ENCODE measurements at regions not wholly inside any gene's neighbourhood (a gene's known extent, or its start where the extent isn't known, plus 50 kb on each side); places are given as distances from the start of the nearest gene placed in this dataset.

DNA sequence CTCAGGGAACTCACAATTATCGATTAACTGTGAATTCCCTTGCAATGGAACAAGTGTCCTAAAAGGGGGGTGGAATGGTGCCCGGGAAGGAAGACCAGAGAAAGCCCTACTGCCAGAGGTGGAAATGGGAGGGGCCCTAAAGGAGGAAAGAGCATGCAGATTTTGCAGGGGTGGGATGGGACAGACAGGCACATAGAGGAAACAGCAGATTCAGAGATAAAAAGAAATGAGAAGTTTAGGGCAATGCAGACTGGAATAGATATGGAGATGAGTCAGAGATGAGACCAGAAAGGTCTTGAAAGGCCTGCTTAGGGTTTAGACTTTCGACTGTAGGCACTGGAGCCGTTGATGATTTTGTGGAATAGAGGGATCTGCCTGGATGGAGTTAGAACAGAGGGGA lies 57.4 kb upstream of the PITX2 start:
- Histone ChIP-seq H3K9ac (ENCODE audit: low read length) (no peak overlapping the region), H2AFZ (ENCODE audit: low read depth, low read length, severe bottlenecking) (no peak overlapping the region), H4K20me1 (ENCODE audit: low read depth, low read length) (no peaks in the 10 kb centered on the region), H3K36me3 (ENCODE audit: low read length) (no peaks in the 10 kb centered on the region), H3K27ac (ENCODE audit: low read depth, low read length) (no peak overlapping the region), H3K27me3 (ENCODE audit: low read length) (no peaks in the 10 kb centered on the region), H3F3A (ENCODE audit: insufficient read depth) (no peaks in the 10 kb centered on the region), H3K4me2 (ENCODE audit: low read depth, low read length, poor library complexity, severe bottlenecking) (no peak overlapping the region), H3K79me2 (ENCODE audit: insufficient read depth, low read length) (no peaks in the 10 kb centered on the region), H3K4me3 (ENCODE audit: insufficient read depth, low read length, poor library complexity, severe bottlenecking) (no peak overlapping the region), H3K9me2 (replicated peaks; ENCODE audit: insufficient read depth, low read length) (no peaks in the 10 kb centered on the region), H3K9me3 (ENCODE audit: insufficient read depth, low read length) (no peaks in the 10 kb centered on the region)
- TF ChIP-seq CTCF (IDR thresholded peaks at IDR 0.05; ENCODE audit: insufficient read depth, low read length, poor library complexity, severe bottlenecking): no peak
- no peak for TF ChIP-seq EZH2phosphoT487 (conservative IDR thresholded peaks at IDR 0.05; ENCODE audit: low read length)

DNA sequence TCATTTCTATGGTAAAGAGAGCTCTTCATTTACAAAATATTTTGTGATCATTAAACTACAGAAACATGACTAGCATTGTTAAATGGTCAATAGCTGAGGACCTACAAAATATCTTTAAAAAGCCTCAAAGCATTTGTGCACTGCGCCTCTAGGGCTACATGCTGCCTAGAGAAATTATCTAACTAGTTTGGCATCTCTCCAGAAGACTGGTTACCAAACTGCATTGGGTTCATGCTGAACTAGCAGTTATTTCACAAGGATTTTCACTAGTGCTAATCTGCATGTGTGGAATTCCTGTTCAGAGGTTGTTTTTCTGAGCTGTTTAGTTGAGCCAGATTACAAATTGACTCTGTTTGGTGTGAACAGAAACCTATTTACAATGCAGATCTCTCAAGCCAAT lies 58.5 kb upstream of the PITX2 start:
- no peaks in the 10 kb centered on the region for H3K9me2 ChIP-seq (replicated peaks; ENCODE audit: insufficient read depth, low read length)
- no peak overlapping the region for H2AFZ ChIP-seq (ENCODE audit: low read depth, low read length, severe bottlenecking)
- H3F3A ChIP-seq (ENCODE audit: insufficient read depth): no peaks in the 10 kb centered on the region
- no peak overlapping the region for H3K4me2 ChIP-seq (ENCODE audit: low read depth, low read length, poor library complexity, severe bottlenecking)
- no peak overlapping the region for H3K9ac ChIP-seq (ENCODE audit: low read length)
- H3K79me2 ChIP-seq (ENCODE audit: insufficient read depth, low read length): no peaks in the 10 kb centered on the region
- no peak overlapping the region for H3K4me3 ChIP-seq (ENCODE audit: insufficient read depth, low read length, poor library complexity, severe bottlenecking)
- H3K9me3 ChIP-seq (ENCODE audit: insufficient read depth, low read length): no peaks in the 10 kb centered on the region
- H4K20me1 ChIP-seq (ENCODE audit: low read depth, low read length): no peaks in the 10 kb centered on the region
- no peaks in the 10 kb centered on the region for H3K36me3 ChIP-seq (ENCODE audit: low read length)
- no peaks in the 10 kb centered on the region for H3K27me3 ChIP-seq (ENCODE audit: low read length)
- no peak for TF ChIP-seq CTCF (IDR thresholded peaks at IDR 0.05; ENCODE audit: insufficient read depth, low read length, poor library complexity, severe bottlenecking)
- TF ChIP-seq EZH2phosphoT487 (conservative IDR thresholded peaks at IDR 0.05; ENCODE audit: low read length): no peak
- H3K27ac ChIP-seq (ENCODE audit: low read depth, low read length): no peak overlapping the region

GRCh38 chr4:110682311-110682710 lies 59.4 kb upstream of the PITX2 start:
- no peaks in the 10 kb centered on the region for H3K9me3 ChIP-seq (ENCODE audit: insufficient read depth, low read length)
- no peaks in the 10 kb centered on the region for H3K9me2 ChIP-seq (replicated peaks; ENCODE audit: insufficient read depth, low read length)
- H3K4me3 ChIP-seq (ENCODE audit: insufficient read depth, low read length, poor library complexity, severe bottlenecking): no peak overlapping the region
- no peaks in the 10 kb centered on the region for H3K79me2 ChIP-seq (ENCODE audit: insufficient read depth, low read length)
- H3K9ac ChIP-seq (ENCODE audit: low read length): no peak overlapping the region
- H2AFZ ChIP-seq (ENCODE audit: low read depth, low read length, severe bottlenecking): no peak overlapping the region
- no peak overlapping the region for H3K27ac ChIP-seq (ENCODE audit: low read depth, low read length)
- H4K20me1 ChIP-seq (ENCODE audit: low read depth, low read length): no peaks in the 10 kb centered on the region
- TF ChIP-seq EZH2phosphoT487 (conservative IDR thresholded peaks at IDR 0.05; ENCODE audit: low read length) (no peak), CTCF (IDR thresholded peaks at IDR 0.05; ENCODE audit: insufficient read depth, low read length, poor library complexity, severe bottlenecking) (no peak)
- H3K27me3 ChIP-seq (ENCODE audit: low read length): no peaks in the 10 kb centered on the region
- H3F3A ChIP-seq (ENCODE audit: insufficient read depth): no peaks in the 10 kb centered on the region
- no peaks in the 10 kb centered on the region for H3K36me3 ChIP-seq (ENCODE audit: low read length)
- no peak overlapping the region for H3K4me2 ChIP-seq (ENCODE audit: low read depth, low read length, poor library complexity, severe bottlenecking)

DNA sequence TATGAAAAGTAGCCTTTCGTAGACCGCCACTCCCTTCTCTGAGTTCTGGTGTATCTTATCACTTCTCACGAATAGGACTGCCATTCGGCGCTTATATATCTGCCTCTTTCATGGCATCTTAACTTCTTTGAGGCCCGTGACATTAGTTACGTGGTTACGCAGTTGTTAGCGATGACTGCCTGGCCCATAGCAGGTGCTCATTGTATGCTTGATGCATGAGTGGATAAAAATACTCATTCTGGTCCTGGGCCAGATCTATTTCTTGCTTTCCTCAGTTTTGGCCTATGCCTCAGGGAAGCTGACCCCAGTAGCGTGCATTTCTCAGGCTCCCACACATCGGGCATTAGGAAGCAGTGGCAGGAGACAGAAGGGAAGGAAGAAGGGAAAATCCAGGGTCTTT lies 60.7 kb upstream of the PITX2 start:
- H3K27me3 ChIP-seq (ENCODE audit: low read length): no peaks in the 10 kb centered on the region
- TF ChIP-seq CTCF (IDR thresholded peaks at IDR 0.05; ENCODE audit: insufficient read depth, low read length, poor library complexity, severe bottlenecking) (no peak), EZH2phosphoT487 (conservative IDR thresholded peaks at IDR 0.05; ENCODE audit: low read length) (no peak)
- H4K20me1 ChIP-seq (ENCODE audit: low read depth, low read length): no peaks in the 10 kb centered on the region
- no peaks in the 10 kb centered on the region for H3F3A ChIP-seq (ENCODE audit: insufficient read depth)
- H3K27ac ChIP-seq (ENCODE audit: low read depth, low read length): no peak overlapping the region
- no peaks in the 10 kb centered on the region for H3K9me2 ChIP-seq (replicated peaks; ENCODE audit: insufficient read depth, low read length)
- no peaks in the 10 kb centered on the region for H3K79me2 ChIP-seq (ENCODE audit: insufficient read depth, low read length)
- H3K36me3 ChIP-seq (ENCODE audit: low read length): no peaks in the 10 kb centered on the region
- no peak overlapping the region for H2AFZ ChIP-seq (ENCODE audit: low read depth, low read length, severe bottlenecking)
- H3K4me3 ChIP-seq (ENCODE audit: insufficient read depth, low read length, poor library complexity, severe bottlenecking): no peak overlapping the region
- no peaks in the 10 kb centered on the region for H3K9me3 ChIP-seq (ENCODE audit: insufficient read depth, low read length)
- no peak overlapping the region for H3K9ac ChIP-seq (ENCODE audit: low read length)
- H3K4me2 ChIP-seq (ENCODE audit: low read depth, low read length, poor library complexity, severe bottlenecking): no peak overlapping the region
